LNCAP (cell line): ENCODE measurements at regions not wholly inside any gene's neighbourhood (a gene's known extent, or its start where the extent isn't known, plus 50 kb on each side); places are given as distances from the start of the nearest gene placed in this dataset.

Experiments
- TF ChIP-seq, protein P1 (sequence below): fragments of 450-650 bp; IDR thresholded peaks from 2 replicates; pipeline ENCODE4 v1.5.1; 2017; ENCODE audit warnings: mild to moderate bottlenecking

DNA sequence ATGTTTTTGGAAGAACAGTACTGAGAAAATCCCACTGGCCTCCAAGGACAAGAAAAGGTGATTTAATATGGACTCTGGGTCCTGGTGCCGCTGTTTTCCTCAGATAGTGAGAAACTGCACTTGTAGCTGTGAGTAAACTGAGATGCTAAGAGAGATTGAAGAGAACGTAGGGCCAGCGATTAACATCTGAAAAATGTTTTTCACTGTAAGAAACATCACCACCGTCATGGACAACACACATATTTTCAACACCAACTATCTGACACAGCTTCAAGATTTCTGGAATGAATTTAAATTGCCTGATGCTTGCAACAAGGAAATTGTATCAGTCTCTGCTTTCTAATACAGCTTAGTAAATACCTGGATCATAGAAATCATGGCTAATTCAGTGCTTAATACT, 158.2 kb upstream of the SMIM31 start:
- TF ChIP-seq, protein P1, sequence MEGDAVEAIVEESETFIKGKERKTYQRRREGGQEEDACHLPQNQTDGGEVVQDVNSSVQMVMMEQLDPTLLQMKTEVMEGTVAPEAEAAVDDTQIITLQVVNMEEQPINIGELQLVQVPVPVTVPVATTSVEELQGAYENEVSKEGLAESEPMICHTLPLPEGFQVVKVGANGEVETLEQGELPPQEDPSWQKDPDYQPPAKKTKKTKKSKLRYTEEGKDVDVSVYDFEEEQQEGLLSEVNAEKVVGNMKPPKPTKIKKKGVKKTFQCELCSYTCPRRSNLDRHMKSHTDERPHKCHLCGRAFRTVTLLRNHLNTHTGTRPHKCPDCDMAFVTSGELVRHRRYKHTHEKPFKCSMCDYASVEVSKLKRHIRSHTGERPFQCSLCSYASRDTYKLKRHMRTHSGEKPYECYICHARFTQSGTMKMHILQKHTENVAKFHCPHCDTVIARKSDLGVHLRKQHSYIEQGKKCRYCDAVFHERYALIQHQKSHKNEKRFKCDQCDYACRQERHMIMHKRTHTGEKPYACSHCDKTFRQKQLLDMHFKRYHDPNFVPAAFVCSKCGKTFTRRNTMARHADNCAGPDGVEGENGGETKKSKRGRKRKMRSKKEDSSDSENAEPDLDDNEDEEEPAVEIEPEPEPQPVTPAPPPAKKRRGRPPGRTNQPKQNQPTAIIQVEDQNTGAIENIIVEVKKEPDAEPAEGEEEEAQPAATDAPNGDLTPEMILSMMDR: no peak

DNA sequence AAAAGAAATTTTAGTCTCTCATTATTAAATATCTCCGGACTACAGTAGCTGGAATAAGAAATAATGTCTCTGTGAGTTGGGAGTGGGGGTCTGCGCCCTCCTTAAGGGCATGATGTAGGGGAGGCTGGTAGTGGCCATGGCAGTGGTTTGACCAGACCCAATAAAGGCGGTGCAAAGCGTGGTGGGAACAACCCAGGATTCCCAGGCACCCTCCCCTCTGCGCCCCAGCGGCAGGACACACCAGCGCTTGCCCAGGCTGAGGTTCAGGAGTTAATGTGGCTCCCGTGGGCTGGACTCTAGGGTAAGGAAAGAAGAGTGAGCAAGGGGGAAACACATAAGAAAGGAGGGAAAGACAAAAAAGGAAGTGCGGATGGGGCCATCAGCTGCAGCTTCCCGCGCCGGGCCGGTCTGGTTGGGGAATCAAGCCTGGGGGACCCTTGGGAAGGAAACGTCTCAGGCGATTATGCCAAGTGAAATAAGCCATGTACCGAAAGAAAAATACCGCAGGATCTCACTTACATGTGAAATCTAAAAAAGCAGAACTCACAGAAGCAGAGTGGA, 157.5 kb upstream of the SMIM31 start:
- TF ChIP-seq, protein P1: no peak

DNA sequence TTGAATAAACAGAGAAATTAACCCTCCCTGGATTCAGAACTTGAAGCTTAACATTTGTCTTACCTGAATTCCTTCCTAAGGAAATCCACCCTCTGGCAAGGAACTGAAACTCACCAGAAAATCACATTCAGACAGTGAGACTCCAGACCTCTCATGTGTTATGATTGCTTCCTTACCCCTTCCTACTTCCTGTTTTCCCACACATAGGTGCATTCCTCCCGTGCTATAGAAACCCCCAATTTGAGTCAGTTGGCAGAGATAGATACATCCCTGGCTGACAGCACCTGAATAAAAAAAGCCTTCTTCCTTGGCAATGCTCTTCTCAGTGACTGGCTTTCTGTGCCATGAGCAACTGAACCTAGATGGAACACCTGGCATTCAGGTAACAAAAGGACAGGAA, 157.0 kb upstream of the SMIM31 start:
- TF ChIP-seq, protein P1: no peak

DNA sequence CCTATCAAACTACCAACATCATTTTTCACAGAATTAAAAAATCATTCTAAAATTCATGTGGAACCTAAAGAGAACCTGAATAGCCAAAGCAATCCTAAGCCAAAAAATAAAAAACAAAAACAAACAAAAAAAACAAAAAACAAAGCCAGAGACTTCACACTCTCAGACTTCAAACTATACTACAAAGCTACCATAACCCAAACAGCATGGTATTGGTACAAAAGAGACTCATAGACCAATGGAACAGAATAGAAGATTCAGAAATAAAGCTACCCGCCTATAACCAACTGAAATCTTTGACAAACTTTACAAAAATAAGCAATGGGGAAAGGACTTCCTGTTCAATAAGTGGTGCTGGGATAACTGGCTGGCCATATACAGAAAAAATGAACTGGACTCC, 152.3 kb upstream of the SMIM31 start:
- TF ChIP-seq, protein P1: no peak

DNA sequence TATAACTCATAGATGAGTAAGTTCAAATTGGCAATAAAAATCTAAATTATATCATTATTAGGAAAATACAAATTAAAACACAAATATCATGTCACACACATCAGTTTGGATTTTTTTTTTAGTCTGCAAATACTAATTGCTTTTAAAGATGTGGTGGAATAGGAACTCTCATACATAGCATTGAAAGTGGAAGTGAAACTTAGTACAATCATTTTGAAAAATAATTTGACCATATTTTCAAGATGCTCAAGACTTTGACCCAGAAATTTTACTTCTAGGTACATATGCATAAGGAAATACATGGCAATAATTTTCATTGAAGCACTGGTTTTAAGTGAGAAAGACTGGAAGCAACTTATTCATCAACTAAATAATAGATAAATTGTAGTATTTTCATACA, 147.5 kb upstream of the SMIM31 start:
- TF ChIP-seq, protein P1: no peak

DNA sequence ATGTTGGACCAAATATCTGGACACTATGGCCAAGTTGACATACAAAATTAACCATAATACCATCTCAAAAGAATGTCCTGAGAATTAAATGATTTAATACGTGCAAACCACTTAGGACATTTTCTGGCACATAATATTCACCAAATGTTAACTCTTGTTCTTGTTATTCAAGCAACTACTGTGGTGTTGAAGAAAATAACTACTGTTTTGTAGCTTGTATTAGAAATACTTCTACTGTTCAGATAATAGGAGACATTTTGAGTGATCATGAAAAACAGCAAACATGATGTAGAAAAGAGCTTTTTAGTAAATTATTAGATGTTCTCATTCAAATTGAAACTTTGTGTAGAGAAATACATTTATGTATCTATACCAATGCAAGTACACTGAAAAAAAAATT, 140.7 kb upstream of the SMIM31 start:
- TF ChIP-seq, protein P1: no peak

DNA sequence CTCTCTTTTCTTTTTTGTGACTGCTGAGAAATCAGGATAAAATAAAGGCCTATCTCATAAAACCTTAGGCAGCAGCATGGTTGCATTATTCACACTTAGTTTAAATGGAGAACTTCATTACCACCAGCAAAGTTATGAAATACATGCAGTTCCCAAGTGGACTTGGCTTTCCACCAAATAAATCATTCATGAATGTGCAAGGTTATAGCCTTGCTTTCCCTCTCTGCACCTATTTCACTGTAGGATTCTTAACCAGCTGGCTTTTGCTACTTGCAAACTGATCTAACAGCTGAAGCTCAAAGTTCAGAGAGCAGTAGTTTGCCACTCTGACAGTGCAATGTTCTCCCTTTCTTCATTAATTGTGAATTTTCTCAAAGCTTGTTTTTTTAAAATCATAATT, 140.1 kb upstream of the SMIM31 start:
- TF ChIP-seq, protein P1: no peak

DNA sequence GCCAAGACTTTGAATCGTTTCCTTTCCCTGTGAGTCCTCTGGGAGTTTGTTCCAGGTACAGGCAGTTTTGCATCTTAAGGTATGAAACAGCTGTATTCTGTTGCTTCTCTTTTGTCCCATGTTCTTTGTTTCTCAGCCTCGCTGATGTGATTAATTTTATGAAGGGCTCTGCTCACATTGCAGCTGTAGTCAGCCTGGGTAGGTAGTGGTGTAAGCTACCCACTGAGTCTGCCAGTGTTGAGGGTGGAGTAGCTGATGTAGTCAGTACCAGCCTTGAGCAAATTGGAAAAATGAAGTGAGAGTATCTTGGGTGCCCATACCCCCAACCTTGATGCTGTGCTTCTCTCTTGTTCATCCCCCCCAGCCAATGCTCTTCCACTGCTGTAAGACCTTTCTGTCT, 139.6 kb upstream of the SMIM31 start:
- TF ChIP-seq, protein P1: no peak
